Left lung (tissue), 4 donors: ENCODE measurements at regions not wholly inside any gene's neighbourhood (a gene's known extent, or its start where the extent isn't known, plus 50 kb on each side); places are given as distances from the start of the nearest gene placed in this dataset.
"Not testable (repeated sequence)": the region's sequence is repeated elsewhere in the genome, so short reads cannot be mapped to it uniquely, and the experiment has no call there.

ENCODE experiments used
- ATAC-seq: fragments of 200-7000 bp; cut with Tn5 transposase; one replicate; pipeline ENCODE4 v1.9.1; 2020; ENCODE audit warnings: moderate library complexity
- DNase-seq, 4 donors: peaks; one replicate each; pipeline ENCODE4 v3.0.0-alpha.2; 2013 to 2020
- H3K27ac ChIP-seq, 2 donors: fragments of 200-600 bp; sonication (generic) in 1 of 2; one replicate each; pipeline versions ENCODE4 v1.5.0 to v1.8.0; 2020 to 2021
- H3K27me3 ChIP-seq, 2 donors: fragments of 200-600 bp; sonication (generic) in 1 of 2; one replicate each; pipeline versions ENCODE4 v1.5.0 to v1.8.0; 2020 to 2021
- H3K36me3 ChIP-seq, 2 donors: fragments of 200-600 bp; sonication (generic) in 1 of 2; one replicate each; pipeline versions ENCODE4 v1.5.0 to v1.8.0; 2020 to 2021
- H3K4me1 ChIP-seq, 2 donors: fragments of 200-600 bp; one replicate each; pipeline ENCODE4 v1.8.0; 2021
- H3K4me3 ChIP-seq, 2 donors: fragments of 200-600 bp; sonication (generic) in 1 of 2; one replicate each; pipeline versions ENCODE4 v1.5.0 to v1.8.0; 2020 to 2021; ENCODE audit warnings: mild to moderate bottlenecking in 1 of 2
- H3K9me3 ChIP-seq, 2 donors: fragments of 200-600 bp; sonication (generic) in 1 of 2; one replicate each; pipeline versions ENCODE4 v1.5.0 to v1.8.0; 2020 to 2021
- intact Hi-C, 2 donors: fragments of 100-400 bp; cut with DNase I; formaldehyde crosslinking; loops; one replicate each; pipeline versions ENCODE4 v1.11.2 to v1.14.2; 2022
- TF ChIP-seq, protein P1 (sequence below), 2 donors: fragments of 200-600 bp; sonication (generic) in 1 of 2; IDR thresholded peaks; one replicate each; pipeline versions ENCODE4 v1.5.0 to v1.8.0; 2021; ENCODE audit warnings: antibody characterized with exemption in 2 of 2
- donor health status: DM: no; HTN: yes; CAD: no.
- donor health status: DM: no; HTN: no; CAD: no.

DNA sequence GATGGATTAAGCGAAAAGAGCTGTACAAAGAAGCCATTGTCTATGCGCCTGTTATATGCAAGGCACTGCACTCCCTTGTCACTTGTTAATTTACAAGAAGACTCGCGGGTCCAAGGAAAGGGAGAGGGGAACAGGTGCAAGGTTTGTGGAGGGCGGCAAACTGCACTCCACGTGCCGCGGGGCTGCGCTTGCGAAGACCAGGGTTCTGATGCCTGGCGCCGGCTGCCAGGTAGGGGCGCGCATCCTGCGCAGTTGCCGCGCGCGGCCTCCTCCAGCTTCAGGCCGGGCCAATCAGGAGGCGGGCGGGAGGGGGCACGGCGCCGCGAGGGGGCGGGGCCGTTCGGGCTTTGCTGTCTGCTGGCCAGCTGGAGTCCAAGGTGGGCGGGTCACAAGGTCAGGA, 140.6 kb upstream of the PALS2 start:
- TF ChIP-seq, protein P1, sequence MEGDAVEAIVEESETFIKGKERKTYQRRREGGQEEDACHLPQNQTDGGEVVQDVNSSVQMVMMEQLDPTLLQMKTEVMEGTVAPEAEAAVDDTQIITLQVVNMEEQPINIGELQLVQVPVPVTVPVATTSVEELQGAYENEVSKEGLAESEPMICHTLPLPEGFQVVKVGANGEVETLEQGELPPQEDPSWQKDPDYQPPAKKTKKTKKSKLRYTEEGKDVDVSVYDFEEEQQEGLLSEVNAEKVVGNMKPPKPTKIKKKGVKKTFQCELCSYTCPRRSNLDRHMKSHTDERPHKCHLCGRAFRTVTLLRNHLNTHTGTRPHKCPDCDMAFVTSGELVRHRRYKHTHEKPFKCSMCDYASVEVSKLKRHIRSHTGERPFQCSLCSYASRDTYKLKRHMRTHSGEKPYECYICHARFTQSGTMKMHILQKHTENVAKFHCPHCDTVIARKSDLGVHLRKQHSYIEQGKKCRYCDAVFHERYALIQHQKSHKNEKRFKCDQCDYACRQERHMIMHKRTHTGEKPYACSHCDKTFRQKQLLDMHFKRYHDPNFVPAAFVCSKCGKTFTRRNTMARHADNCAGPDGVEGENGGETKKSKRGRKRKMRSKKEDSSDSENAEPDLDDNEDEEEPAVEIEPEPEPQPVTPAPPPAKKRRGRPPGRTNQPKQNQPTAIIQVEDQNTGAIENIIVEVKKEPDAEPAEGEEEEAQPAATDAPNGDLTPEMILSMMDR (IDR thresholded peaks at IDR 0.05) = no peak
- H3K9me3 ChIP-seq = no peaks in the 10 kb centered on the region
- intact Hi-C loops = no loop called here
- DNase-seq (peak in 1 of 4 donors; percentile 70), ATAC-seq (no peak)
- H3K27ac ChIP-seq = no peak overlapping the region
- no peaks in the 10 kb centered on the region for H3K4me1 ChIP-seq
- H3K4me3 ChIP-seq = no peak overlapping the region
- H3K36me3 ChIP-seq = no peaks in the 10 kb centered on the region
- no peaks in the 10 kb centered on the region for H3K27me3 ChIP-seq

DNA sequence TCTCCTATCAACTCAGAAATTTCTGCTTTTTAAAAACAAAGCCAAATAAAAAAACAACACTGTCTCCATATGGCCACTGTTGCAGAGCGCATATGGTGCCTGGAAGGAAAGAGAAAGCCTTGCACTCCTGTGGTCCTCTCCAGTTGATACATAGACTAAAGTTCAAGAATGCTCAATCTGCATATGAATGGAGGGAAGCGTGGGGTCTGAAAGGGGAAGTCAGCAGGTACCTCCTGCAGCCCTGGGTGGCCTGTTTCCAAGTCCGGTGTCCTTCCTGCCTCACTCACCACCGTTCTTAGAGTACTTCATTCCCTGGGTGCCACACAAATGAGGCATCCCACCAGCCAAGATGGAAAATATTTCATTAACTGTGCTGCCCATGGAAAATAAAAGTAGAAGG, 138.3 kb upstream of the PALS2 start:
- no peak overlapping the region for H3K27ac ChIP-seq
- TF ChIP-seq, protein P1 (IDR thresholded peaks at IDR 0.05) = no peak
- no peaks in the 10 kb centered on the region for H3K9me3 ChIP-seq
- ATAC-seq (no peak), DNase-seq (no peak)
- no peaks in the 10 kb centered on the region for H3K36me3 ChIP-seq
- no peaks in the 10 kb centered on the region for H3K4me1 ChIP-seq
- no peaks in the 10 kb centered on the region for H3K27me3 ChIP-seq
- intact Hi-C loops = no loop called here
- no peak overlapping the region for H3K4me3 ChIP-seq

DNA sequence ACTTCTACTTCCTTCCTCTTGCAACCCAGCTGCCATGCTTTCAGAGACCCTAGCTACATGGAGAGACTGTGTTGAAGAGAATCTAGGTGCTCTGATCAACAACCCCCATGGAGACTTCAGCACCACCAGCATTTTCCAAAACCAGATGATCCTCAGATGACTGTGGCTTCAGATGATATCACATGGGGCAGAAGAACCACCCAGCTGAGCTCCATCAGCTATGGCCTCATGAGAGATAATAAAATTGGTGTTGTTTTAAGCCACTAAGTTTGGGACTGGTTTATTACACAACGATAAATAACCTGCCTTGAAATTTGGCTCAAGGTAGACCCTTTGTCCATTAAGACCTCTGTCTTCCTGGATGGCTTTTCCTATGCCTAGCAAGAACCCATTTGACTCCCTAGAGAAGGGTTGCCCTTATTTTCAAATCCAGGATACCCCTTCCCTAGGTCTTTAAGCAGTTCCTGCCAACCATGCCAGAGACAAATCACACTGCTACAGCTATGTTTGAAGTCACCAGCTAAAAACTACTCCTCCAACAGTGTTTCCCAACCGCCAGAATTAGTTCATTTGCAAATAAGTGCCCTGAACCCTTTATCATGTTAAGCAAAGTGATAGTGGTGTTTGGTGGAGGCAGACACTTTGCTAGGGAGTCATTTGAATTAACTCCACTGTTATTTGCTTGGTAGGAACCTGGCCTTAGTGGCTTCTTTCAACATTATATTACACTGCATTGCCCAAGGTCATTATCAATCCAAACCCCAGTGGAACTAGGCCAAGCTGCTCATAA, 136.9 kb upstream of the PALS2 start:
- Histone ChIP-seq H3K27me3 (no peaks in the 10 kb centered on the region), H3K36me3 (no peaks in the 10 kb centered on the region), H3K4me3 (no peak overlapping the region), H3K9me3 (no peaks in the 10 kb centered on the region), H3K4me1 (no peaks in the 10 kb centered on the region), H3K27ac (no peak overlapping the region)
- ATAC-seq = no peak
- intact Hi-C loops = no loop called here
- DNase-seq = no peak
- TF ChIP-seq, protein P1 (IDR thresholded peaks at IDR 0.05) = no peak

DNA sequence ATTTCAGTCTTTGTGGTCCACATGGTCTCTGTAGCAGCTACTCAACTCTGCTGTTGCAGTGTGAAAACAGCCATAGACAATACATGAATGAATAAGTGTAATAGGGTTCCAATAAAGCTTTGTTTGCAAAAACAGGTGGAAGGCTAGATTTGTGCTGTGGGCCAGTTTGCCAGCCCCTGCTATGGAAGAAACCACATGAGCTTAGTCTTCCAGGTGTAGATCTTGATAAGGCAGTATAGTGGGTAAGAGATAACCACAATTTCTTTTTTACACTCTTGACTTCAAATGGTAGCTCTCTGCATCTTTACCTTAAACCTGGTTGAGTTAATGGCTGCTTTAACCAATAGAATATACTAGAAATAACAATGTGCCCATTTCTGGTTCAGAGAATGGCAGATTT, 135.0 kb upstream of the PALS2 start:
- intact Hi-C loops = no loop called here
- DNase-seq (no peak), ATAC-seq (no peak)
- H3K27ac ChIP-seq = no peak overlapping the region
- H3K27me3 ChIP-seq = no peaks in the 10 kb centered on the region
- TF ChIP-seq, protein P1 (IDR thresholded peaks at IDR 0.05) = no peak
- H3K36me3 ChIP-seq = no peaks in the 10 kb centered on the region
- no peaks in the 10 kb centered on the region for H3K9me3 ChIP-seq
- no peak overlapping the region for H3K4me3 ChIP-seq
- H3K4me1 ChIP-seq = no peaks in the 10 kb centered on the region

DNA sequence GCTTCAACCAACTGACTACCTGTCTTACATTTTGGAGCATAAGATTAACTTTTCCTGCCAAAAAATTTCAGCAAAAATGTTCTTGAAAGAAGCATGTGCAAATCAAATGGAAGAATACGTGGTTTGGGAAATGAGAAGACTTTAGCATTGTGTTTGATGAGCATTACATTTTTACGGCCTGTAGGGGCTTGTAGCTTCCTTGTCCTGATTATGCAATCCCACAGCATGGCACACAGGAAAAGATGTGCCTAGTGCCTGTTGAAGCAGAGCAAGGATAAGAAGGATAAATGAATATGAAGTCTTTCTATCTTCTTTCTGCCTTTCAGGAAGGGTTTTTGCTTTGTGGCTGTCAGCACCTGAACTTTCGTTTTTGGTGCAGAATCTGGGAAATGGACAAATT, 134.1 kb upstream of the PALS2 start:
- H3K27ac ChIP-seq, DNase-seq, intact Hi-C loops, ATAC-seq, H3K4me3 ChIP-seq, H3K36me3 ChIP-seq, H3K9me3 ChIP-seq, H3K27me3 ChIP-seq, H3K4me1 ChIP-seq: not testable (repeated sequence)

DNA sequence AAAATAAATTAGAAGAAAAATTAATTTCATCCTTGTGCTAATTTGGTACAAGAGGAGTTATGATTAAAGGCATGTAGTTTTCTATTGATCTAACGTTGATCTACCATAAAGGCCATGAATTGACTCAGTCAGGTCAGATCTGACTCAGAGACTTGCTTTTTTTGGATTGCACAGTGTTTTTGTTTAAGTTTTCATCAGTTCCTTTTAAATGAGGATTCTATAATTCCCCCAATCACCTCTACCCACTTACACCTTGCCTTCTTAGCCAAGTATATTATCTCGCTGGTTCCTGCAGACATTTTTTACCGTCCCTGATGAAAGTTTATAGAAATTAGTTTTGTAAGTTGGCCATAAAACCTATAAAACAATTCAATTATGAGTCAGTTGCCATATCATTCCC, 132.4 kb upstream of the PALS2 start:
- TF ChIP-seq, protein P1 (IDR thresholded peaks at IDR 0.05) = no peak
- intact Hi-C loops = no loop called here
- DNase-seq (no peak), ATAC-seq (no peak)
- Histone ChIP-seq H3K36me3 (no peaks in the 10 kb centered on the region), H3K27ac (no peak overlapping the region), H3K27me3 (no peaks in the 10 kb centered on the region), H3K4me3 (no peak overlapping the region), H3K9me3 (no peaks in the 10 kb centered on the region), H3K4me1 (no peaks in the 10 kb centered on the region)
